GM18511 (cell line): ENCODE measurements at regions not wholly inside any gene's neighbourhood (a gene's known extent, or its start where the extent isn't known, plus 50 kb on each side); places are given as distances from the start of the nearest gene placed in this dataset.

Experiments used
- ATAC-seq: cut with Tn5 transposase; IDR thresholded peaks from one replicate; pipeline ENCODE4 v1.9.1; 2021; ENCODE audit warnings: mild to moderate bottlenecking, moderate library complexity; ENCODE audit not compliant: unreplicated experiment

DNA sequence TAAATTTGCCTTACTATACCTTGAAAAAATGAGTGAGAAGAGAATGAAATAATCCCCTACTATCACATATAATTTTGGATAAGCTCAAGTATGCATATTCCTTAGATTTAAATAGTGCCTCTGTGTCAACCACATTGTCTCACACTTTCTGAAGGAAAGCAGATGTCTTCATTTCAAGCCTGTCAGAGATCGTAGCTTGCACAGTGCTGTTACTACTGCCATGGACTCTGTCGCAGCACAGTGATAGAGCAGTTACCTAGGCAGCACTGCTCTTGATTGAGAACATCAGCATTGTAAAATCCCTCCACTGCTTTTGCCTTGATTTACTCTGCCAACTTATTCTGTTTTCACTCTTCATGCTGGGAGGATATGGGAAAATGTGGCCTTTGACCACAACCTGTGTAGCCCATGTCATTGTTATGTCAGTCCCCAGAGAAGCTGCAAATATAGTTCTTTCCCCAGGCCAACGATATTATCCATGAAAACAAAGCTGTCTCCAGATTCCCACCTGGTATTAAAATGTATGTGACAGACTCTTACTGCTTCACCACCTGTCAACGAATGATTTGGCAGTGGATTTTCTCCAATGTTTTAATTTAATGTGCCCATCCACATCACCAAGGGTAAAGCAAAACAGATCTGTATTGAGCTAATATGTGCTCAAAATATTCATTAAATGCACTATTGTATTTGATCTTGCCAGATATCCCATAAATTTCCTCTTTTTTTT lies 675.7 kb downstream of the METTL4 start:
- no peak for ATAC-seq

GRCh38 chr18:1906421-1906820 lies 664.9 kb downstream of the METTL4 start:
- ATAC-seq: no peak

DNA sequence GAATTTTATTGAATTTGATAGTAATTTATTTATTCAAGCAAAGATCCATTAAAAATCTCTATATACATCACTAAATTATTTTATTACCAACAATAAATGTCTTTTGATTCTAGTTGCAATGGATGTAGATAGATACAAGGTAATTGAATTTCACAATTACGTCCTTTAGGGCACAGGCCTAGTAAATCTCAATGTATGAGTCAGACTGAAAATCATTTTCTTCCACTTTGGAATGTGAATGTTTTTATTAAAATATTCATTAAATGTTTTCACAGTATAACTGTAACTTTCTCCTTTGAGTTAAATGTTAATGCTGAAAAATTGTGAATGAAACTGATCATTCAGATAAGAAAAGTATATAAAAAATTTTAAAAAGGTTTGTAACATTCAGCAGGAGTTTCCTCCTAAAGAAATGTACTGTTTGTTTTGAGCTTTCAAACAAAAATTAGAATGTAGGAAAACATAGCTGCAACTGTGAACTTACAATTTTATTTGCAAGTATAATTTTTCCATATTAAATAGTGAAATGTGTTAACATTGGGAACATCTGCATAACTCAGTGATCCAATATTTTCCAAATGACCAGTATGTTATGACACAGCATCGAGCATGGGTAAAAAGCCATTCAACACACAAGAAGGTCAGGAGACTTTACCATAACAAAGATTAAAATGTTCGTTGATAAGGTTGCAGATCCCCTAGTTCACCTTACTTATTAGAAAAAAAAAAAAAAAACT lies 663.7 kb downstream of the METTL4 start:
- no peak for ATAC-seq

- no peak for ATAC-seq
Observed at GRCh38 chr18:1914489-1914888, 656.8 kb downstream of the METTL4 start.

GRCh38 chr18:1916869-1917523 lies 654.3 kb downstream of the METTL4 start:
- no peak for ATAC-seq

DNA sequence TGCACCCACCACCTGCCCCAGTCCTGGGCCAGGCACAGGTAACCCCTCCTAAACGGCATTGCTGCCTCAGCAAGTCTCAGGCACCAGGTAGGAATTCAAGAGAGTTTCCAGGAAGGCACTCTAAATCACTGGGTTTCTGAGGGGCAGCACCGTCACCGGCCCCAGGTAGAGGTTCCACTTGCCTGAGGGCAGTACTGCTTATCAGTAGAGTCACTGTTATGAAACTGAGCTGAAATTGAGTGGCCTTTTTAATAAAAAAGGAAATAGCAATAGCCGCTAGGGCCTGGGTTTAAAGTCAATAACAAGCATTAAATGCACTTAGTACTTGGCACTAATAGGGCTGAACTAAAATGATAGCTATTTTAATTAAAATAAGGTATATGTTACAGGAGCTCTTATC lies 653.7 kb downstream of the METTL4 start:
- no peak for ATAC-seq

DNA sequence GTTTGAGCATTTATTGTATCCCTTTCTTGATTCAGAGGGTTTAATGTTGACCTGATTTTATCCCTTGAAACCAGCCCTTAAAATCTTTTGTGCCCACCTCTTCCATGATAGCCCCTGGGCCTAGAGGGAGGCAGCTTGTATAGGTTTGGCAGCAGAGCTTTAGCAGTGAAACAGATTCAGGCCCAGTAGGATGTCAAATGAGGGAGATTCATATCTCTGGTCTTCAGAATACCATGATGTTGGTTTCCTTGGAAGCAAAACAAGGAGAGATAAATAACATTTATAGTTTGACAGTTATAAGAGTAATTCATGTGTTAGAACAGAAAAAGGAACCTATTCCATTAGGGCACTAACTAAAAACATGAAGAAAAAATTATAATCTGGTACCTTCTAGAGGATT lies 649.2 kb downstream of the METTL4 start:
- no peak for ATAC-seq

- no peak for ATAC-seq
Observed at GRCh38 chr18:1928711-1929110, 642.6 kb downstream of the METTL4 start.

GRCh38 chr18:1929720-1930119 lies 641.6 kb downstream of the METTL4 start:
- no peak for ATAC-seq

- no peak for ATAC-seq
Observed at GRCh38 chr18:1930291-1931270, 640.7 kb downstream of the METTL4 start.

- no peak for ATAC-seq
Observed at GRCh38 chr18:1952486-1952885, 618.8 kb downstream of the METTL4 start.

GRCh38 chr18:1954583-1955312 lies 616.6 kb downstream of the METTL4 start:
- no peak for ATAC-seq

DNA sequence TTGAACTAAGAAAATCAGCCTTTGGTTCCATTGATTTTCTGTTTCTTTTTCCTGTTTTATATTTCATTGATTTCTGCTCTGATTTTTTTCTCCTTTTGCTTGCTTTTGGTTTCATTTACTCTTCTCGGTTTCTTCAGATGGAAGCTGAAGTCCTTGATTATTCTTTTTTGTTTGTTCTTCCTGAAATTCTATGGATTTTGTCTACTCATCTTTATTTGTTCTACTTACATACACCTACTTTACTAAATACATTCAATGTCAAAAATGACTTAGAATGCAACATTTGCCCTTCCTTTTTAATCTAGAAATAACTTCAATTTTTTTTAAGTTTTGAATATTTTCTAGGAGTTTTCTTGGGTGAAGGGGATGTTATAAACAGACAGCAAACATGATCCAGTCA lies 612.5 kb downstream of the METTL4 start:
- ATAC-seq: no peak

DNA sequence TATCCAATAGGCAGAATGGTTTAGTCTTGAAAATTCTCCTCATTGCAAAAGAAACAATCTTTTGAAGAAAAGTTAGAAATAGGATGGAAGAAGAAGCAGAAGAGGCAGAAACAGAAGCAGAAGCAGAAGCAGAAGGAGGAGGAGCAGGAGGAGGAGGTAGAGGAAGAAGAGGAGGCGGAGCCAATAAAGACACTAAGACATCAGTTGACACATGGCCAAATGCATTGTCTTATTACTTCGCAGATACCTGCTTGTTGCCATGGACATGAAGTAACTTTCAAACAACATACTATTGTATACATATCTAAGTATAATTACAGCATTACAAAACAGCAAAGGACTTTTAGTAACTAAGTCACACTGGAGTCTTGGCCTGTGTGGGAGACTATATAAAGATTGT lies 606.3 kb downstream of the METTL4 start:
- no peak for ATAC-seq

GRCh38 chr18:1965541-1965940 lies 605.8 kb downstream of the METTL4 start:
- no peak for ATAC-seq

GRCh38 chr18:1968801-1969498 lies 602.4 kb downstream of the METTL4 start:
- no peak for ATAC-seq

- ATAC-seq: no peak
Observed at GRCh38 chr18:1976484-1976883, 594.8 kb downstream of the METTL4 start.

- no peak for ATAC-seq
Observed at GRCh38 chr18:1982056-1982455, 589.2 kb downstream of the METTL4 start.

GRCh38 chr18:1983746-1984515 lies 587.4 kb downstream of the METTL4 start:
- no peak for ATAC-seq
